ENCODE measurements at regions not wholly inside any gene's neighbourhood (a gene's known extent, or its start where the extent isn't known, plus 50 kb on each side); places are given as distances from the start of the nearest gene placed in this dataset.

GRCh38 chr9:106718936-106719335, 144.0 kb upstream of the ZNF462 start:
- TF ChIP-seq CTCF (IDR thresholded peaks at IDR 0.05; ENCODE audit: control insufficient read depth, insufficient read depth, low read depth, low read length, missing control alignments), result no peak
- DNase-seq (ENCODE audit: low read depth), result no peak
- no peak overlapping the region for H3K4me3 ChIP-seq (ENCODE audit: control insufficient read depth, low read depth, low read length)

- DNase-seq (ENCODE audit: low read depth), result no peak
- TF ChIP-seq CTCF (IDR thresholded peaks at IDR 0.05; ENCODE audit: control insufficient read depth, insufficient read depth, low read depth, low read length, missing control alignments), result no peak
- no peak overlapping the region for H3K4me3 ChIP-seq (ENCODE audit: control insufficient read depth, low read depth, low read length)
Observed at GRCh38 chr9:106722051-106722753, 140.8 kb upstream of the ZNF462 start.

GRCh38 chr9:106723926-106724325, 139.0 kb upstream of the ZNF462 start:
- no peak overlapping the region for H3K4me3 ChIP-seq (ENCODE audit: control insufficient read depth, low read depth, low read length)
- TF ChIP-seq CTCF (IDR thresholded peaks at IDR 0.05; ENCODE audit: control insufficient read depth, insufficient read depth, low read depth, low read length, missing control alignments), result no peak
- DNase-seq (ENCODE audit: low read depth), result no peak

- no peak for DNase-seq (ENCODE audit: low read depth)
- no peak for TF ChIP-seq CTCF (IDR thresholded peaks at IDR 0.05; ENCODE audit: control insufficient read depth, insufficient read depth, low read depth, low read length, missing control alignments)
- no peak overlapping the region for H3K4me3 ChIP-seq (ENCODE audit: control insufficient read depth, low read depth, low read length)
Observed at GRCh38 chr9:106724566-106724965, 138.4 kb upstream of the ZNF462 start.

GRCh38 chr9:106726070-106726815, 136.7 kb upstream of the ZNF462 start:
- no peak for DNase-seq (ENCODE audit: low read depth)
- no peak for TF ChIP-seq CTCF (IDR thresholded peaks at IDR 0.05; ENCODE audit: control insufficient read depth, insufficient read depth, low read depth, low read length, missing control alignments)
- no peak overlapping the region for H3K4me3 ChIP-seq (ENCODE audit: control insufficient read depth, low read depth, low read length)

- H3K4me3 ChIP-seq (ENCODE audit: control insufficient read depth, low read depth, low read length), result no peak overlapping the region
- no peak for DNase-seq (ENCODE audit: low read depth)
- TF ChIP-seq CTCF (IDR thresholded peaks at IDR 0.05; ENCODE audit: control insufficient read depth, insufficient read depth, low read depth, low read length, missing control alignments), result no peak
Observed at GRCh38 chr9:106727969-106728368, 135.0 kb upstream of the ZNF462 start.
